ENCODE measurements at regions not wholly inside any gene's neighbourhood (a gene's known extent, or its start where the extent isn't known, plus 50 kb on each side); places are given as distances from the start of the nearest gene placed in this dataset.

DNA sequence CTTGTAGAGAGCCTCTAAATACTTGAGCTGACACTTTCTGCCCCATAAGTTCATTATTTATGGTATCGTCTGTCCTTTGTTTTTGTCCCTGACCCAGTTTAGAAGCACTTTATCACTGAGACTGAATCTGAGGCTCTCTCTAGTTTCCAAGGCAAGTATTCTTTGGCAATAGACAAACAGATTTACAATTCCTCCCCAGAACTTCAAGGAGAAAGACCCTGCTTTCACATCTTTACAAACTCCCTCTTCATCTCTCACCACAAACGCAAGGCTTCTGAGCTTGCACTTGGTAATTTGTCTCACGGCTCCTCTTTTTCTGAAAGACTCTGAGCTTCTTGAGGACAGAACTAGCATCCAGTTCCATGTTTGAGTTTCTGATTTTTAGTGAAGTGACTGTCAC is 49.8 kb upstream of the PARP11 start:
- in situ Hi-C loops (cut with MboI; ENCODE audit: low pct_unique_long_range_greater_than_20kb, low sequenced_read_pairs, unreplicated experiment), result no loop called here
- TF ChIP-seq CTCF (IDR thresholded peaks at IDR 0.05; ENCODE audit: extremely low read depth, insufficient read depth, missing control alignments), result no peak

More for the DNA sequence above, 49.8 kb upstream of the PARP11 start:
- DNase-seq (ENCODE audit: low spot score), result no peak
